Gastrocnemius medialis (tissue), 4 donors: ENCODE measurements at regions not wholly inside any gene's neighbourhood (a gene's known extent, or its start where the extent isn't known, plus 50 kb on each side); places are given as distances from the start of the nearest gene placed in this dataset.

Experiments
- POLR2A ChIP-seq, 2 donors: fragments of 450-650 bp; IDR thresholded peaks; one replicate each; pipeline ENCODE4 v1.6.1; 2017; ENCODE audit warnings: antibody characterized with exemption in 2 of 2, mild to moderate bottlenecking in 2 of 2, moderate library complexity in 2 of 2
- TF ChIP-seq, protein P1 (sequence below), 5 experiments: fragments of 450-650 bp in 3 of 5; fragments of 200-600 bp in 2 of 5; sonication (generic) in 2 of 5; IDR thresholded peaks in 4 of 5; conservative IDR thresholded peaks in 1 of 5; 1 replicate in 4 of 5; 2 replicates in 1 of 5; pipeline ENCODE4 v1.5.1; 2016 to 2019; ENCODE audit warnings: antibody characterized with exemption in 5 of 5, mild to moderate bottlenecking in 3 of 5, moderate library complexity in 3 of 5

DNA sequence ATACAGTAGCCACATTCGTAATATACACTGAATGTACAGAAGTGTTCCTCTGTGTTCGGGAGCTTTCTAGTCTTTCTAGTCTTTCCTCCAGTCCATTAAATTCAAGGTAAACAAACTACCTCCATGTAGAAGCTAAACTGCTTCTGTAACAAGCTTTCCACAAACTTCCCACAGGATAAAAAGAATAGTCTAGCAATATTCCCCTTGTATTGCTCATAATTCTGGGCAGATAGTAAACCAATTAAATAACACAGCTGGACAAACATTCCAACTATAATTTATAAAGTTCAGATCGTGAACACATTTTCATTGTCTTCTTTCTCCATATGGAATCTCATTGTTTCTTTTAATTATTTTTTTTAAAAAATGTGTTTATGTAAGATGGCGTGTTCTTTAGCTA is 307.2 kb downstream of the AEBP2 start:
- TF ChIP-seq, protein P1, sequence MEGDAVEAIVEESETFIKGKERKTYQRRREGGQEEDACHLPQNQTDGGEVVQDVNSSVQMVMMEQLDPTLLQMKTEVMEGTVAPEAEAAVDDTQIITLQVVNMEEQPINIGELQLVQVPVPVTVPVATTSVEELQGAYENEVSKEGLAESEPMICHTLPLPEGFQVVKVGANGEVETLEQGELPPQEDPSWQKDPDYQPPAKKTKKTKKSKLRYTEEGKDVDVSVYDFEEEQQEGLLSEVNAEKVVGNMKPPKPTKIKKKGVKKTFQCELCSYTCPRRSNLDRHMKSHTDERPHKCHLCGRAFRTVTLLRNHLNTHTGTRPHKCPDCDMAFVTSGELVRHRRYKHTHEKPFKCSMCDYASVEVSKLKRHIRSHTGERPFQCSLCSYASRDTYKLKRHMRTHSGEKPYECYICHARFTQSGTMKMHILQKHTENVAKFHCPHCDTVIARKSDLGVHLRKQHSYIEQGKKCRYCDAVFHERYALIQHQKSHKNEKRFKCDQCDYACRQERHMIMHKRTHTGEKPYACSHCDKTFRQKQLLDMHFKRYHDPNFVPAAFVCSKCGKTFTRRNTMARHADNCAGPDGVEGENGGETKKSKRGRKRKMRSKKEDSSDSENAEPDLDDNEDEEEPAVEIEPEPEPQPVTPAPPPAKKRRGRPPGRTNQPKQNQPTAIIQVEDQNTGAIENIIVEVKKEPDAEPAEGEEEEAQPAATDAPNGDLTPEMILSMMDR (IDR thresholded peaks at IDR 0.05 in 4 of 5, conservative IDR thresholded peaks at IDR 0.05 in 1 of 5), result no peak
- no peak for TF ChIP-seq POLR2A (IDR thresholded peaks at IDR 0.05)
